ENCODE measurements at regions not wholly inside any gene's neighbourhood (a gene's known extent, or its start where the extent isn't known, plus 50 kb on each side); places are given as distances from the start of the nearest gene placed in this dataset.

GRCh38 chr3:187843654-187844053 is 98.4 kb upstream of the BCL6 start:
- no peak overlapping the region for H3K27ac ChIP-seq (ENCODE audit: low read depth in 2 of 2, low read length in 2 of 2)
- no peak overlapping the region for H3K4me3 ChIP-seq (ENCODE audit: low read length in 3 of 3)
- H3K9ac ChIP-seq (ENCODE audit: low read length in 3 of 3): no peak overlapping the region
- FAIRE-seq (no peak), DNase-seq (no peak)
- no peaks in the 10 kb centered on the region for H3K9me3 ChIP-seq (ENCODE audit: control insufficient read depth in 2 of 3, insufficient read depth in 1 of 3, low read length in 3 of 3)
- H3K36me3 ChIP-seq (ENCODE audit: control insufficient read depth in 2 of 3, insufficient read depth in 3 of 3, low read length in 3 of 3): no peaks in the 10 kb centered on the region
- intact Hi-C loops (cut with DNase I): no loop called here
- TF ChIP-seq, protein P1, sequence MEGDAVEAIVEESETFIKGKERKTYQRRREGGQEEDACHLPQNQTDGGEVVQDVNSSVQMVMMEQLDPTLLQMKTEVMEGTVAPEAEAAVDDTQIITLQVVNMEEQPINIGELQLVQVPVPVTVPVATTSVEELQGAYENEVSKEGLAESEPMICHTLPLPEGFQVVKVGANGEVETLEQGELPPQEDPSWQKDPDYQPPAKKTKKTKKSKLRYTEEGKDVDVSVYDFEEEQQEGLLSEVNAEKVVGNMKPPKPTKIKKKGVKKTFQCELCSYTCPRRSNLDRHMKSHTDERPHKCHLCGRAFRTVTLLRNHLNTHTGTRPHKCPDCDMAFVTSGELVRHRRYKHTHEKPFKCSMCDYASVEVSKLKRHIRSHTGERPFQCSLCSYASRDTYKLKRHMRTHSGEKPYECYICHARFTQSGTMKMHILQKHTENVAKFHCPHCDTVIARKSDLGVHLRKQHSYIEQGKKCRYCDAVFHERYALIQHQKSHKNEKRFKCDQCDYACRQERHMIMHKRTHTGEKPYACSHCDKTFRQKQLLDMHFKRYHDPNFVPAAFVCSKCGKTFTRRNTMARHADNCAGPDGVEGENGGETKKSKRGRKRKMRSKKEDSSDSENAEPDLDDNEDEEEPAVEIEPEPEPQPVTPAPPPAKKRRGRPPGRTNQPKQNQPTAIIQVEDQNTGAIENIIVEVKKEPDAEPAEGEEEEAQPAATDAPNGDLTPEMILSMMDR (IDR thresholded peaks at IDR 0.05; ENCODE audit: borderline replicate concordance, extremely low read depth, insufficient read depth): no peak
- H3K4me1 ChIP-seq (ENCODE audit: control insufficient read depth in 2 of 3, insufficient read depth in 2 of 3, low read depth in 1 of 3, low read length in 3 of 3): peaks cover 0 to 11% (median 0%) of the 10 kb centered on the region in 3 donors
- no peaks in the 10 kb centered on the region for H3K27me3 ChIP-seq (ENCODE audit: control insufficient read depth, insufficient read depth, low read length)

GRCh38 chr3:187844708-187845107 is 99.4 kb upstream of the BCL6 start:
- Histone ChIP-seq H3K4me1 (ENCODE audit: control insufficient read depth in 2 of 3, insufficient read depth in 2 of 3, low read depth in 1 of 3, low read length in 3 of 3) (peaks cover 0 to 11% (median 0%) of the 10 kb centered on the region in 3 donors), H3K27ac (ENCODE audit: low read depth in 2 of 2, low read length in 2 of 2) (no peak overlapping the region), H3K9ac (ENCODE audit: low read length in 3 of 3) (no peak overlapping the region), H3K36me3 (ENCODE audit: control insufficient read depth in 2 of 3, insufficient read depth in 3 of 3, low read length in 3 of 3) (no peaks in the 10 kb centered on the region), H3K27me3 (ENCODE audit: control insufficient read depth, insufficient read depth, low read length) (no peaks in the 10 kb centered on the region), H3K4me3 (ENCODE audit: low read length in 3 of 3) (no peak overlapping the region), H3K9me3 (ENCODE audit: control insufficient read depth in 2 of 3, insufficient read depth in 1 of 3, low read length in 3 of 3) (no peaks in the 10 kb centered on the region)
- no peak for FAIRE-seq
- intact Hi-C loops (cut with DNase I): no loop called here
- no peak for DNase-seq
- TF ChIP-seq, protein P1 (IDR thresholded peaks at IDR 0.05; ENCODE audit: borderline replicate concordance, extremely low read depth, insufficient read depth): no peak

DNA sequence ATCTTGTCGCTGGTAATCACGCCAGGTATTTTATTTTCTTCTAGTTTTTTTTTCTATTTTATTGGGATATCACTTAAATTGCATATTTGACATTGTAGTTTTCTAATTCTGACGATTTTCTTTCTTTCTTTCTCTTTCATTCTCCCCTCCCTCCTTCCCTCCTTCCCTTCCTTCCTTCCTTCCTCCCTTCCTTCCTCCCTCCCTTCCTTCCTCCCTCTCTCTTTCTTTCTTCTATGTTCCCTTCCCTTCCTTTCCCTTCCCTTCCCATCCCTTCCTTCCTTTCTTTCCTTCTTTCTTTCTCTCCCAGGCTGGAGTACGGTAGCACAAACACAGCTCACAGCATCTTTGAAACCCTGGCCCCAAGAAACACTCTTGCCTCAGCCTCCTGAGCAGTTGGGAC is 100.6 kb upstream of the BCL6 start:
- intact Hi-C loops (cut with DNase I): no loop called here
- TF ChIP-seq, protein P1 (IDR thresholded peaks at IDR 0.05; ENCODE audit: borderline replicate concordance, extremely low read depth, insufficient read depth): no peak
- no peak for FAIRE-seq
- DNase-seq: no peak
- no peak overlapping the region for H3K9ac ChIP-seq (ENCODE audit: low read length in 3 of 3)
- H3K36me3 ChIP-seq (ENCODE audit: control insufficient read depth in 2 of 3, insufficient read depth in 3 of 3, low read length in 3 of 3): no peaks in the 10 kb centered on the region
- H3K4me1 ChIP-seq (ENCODE audit: control insufficient read depth in 2 of 3, insufficient read depth in 2 of 3, low read depth in 1 of 3, low read length in 3 of 3): peaks cover 0 to 9% (median 2%) of the 10 kb centered on the region in 3 donors
- no peak overlapping the region for H3K27ac ChIP-seq (ENCODE audit: low read depth in 2 of 2, low read length in 2 of 2)
- no peak overlapping the region for H3K4me3 ChIP-seq (ENCODE audit: low read length in 3 of 3)
- no peaks in the 10 kb centered on the region for H3K9me3 ChIP-seq (ENCODE audit: control insufficient read depth in 2 of 3, insufficient read depth in 1 of 3, low read length in 3 of 3)
- H3K27me3 ChIP-seq (ENCODE audit: control insufficient read depth, insufficient read depth, low read length): no peaks in the 10 kb centered on the region

- DNase-seq: no peak
- intact Hi-C loops (cut with DNase I): no loop called here
- H3K27ac ChIP-seq (ENCODE audit: low read depth in 2 of 2, low read length in 2 of 2): no peak overlapping the region
- peaks cover 0 to 2% (median under 1%) of the 10 kb centered on the region in 3 donors for H3K4me1 ChIP-seq (ENCODE audit: control insufficient read depth in 2 of 3, insufficient read depth in 2 of 3, low read depth in 1 of 3, low read length in 3 of 3)
- no peaks in the 10 kb centered on the region for H3K36me3 ChIP-seq (ENCODE audit: control insufficient read depth in 2 of 3, insufficient read depth in 3 of 3, low read length in 3 of 3)
- no peaks in the 10 kb centered on the region for H3K9me3 ChIP-seq (ENCODE audit: control insufficient read depth in 2 of 3, insufficient read depth in 1 of 3, low read length in 3 of 3)
- H3K27me3 ChIP-seq (ENCODE audit: control insufficient read depth, insufficient read depth, low read length): no peaks in the 10 kb centered on the region
- FAIRE-seq: no peak
- H3K4me3 ChIP-seq (ENCODE audit: low read length in 3 of 3): no peak overlapping the region
- H3K9ac ChIP-seq (ENCODE audit: low read length in 3 of 3): no peak overlapping the region
- TF ChIP-seq, protein P1 (IDR thresholded peaks at IDR 0.05; ENCODE audit: borderline replicate concordance, extremely low read depth, insufficient read depth): no peak
These were observed 103.1 kb upstream of the BCL6 start for GRCh38 chr3:187848401-187848800.

Measured in kidney (tissue), 13 donors.